Natural killer cell treated with Interleukin-12 subunit alpha and Interleukin-12 subunit beta and Interleukin-15 and Interleukin-18, amount 100 ng/mL, for 72 hours (primary cell): ENCODE measurements at regions not wholly inside any gene's neighbourhood (a gene's known extent, or its start where the extent isn't known, plus 50 kb on each side); places are given as distances from the start of the nearest gene placed in this dataset.
"Not testable (repeated sequence)": the region's sequence is repeated elsewhere in the genome, so short reads cannot be mapped to it uniquely, and the experiment has no call there.

Experiments used
- ATAC-seq, 2 donors: fragments of 150-1000 bp; cut with Tn5 transposase in 1 of 2; sonication (Bioruptor Pico), chemical (Tn5 transposase) in 1 of 2; 2 replicates each; pipeline ENCODE4 v1.10.0; 2021
- DNase-seq: peaks from one replicate; pipeline ENCODE4 v3.0.0; 2022; ENCODE audit warnings: low spot score
- H3K27ac Mint-ChIP-seq, 2 donors: 1 replicate in 1 of 2; 2 replicates in 1 of 2; pipeline ENCODE4 v1.8.0; 2022; ENCODE audit warnings: mixed read lengths in 2 of 2, mild to moderate bottlenecking in 1 of 2, moderate library complexity in 1 of 2
- H3K27me3 Mint-ChIP-seq, 2 donors: 1 replicate in 1 of 2; 2 replicates in 1 of 2; pipeline ENCODE4 v1.8.0; 2022; ENCODE audit warnings: mixed read lengths in 2 of 2
- H3K36me3 Mint-ChIP-seq: one replicate; pipeline ENCODE4 v1.8.0; 2022; ENCODE audit warnings: mixed read lengths
- H3K4me1 Mint-ChIP-seq, 2 donors: 1 replicate in 1 of 2; 2 replicates in 1 of 2; pipeline ENCODE4 v1.8.0; 2022; ENCODE audit warnings: low read depth in 2 of 2, mixed read lengths in 2 of 2, mild to moderate bottlenecking in 1 of 2
- H3K4me3 Mint-ChIP-seq: one replicate; pipeline ENCODE4 v1.8.0; 2022; ENCODE audit warnings: mixed read lengths
- H3K9me3 Mint-ChIP-seq: 2 replicates; pipeline ENCODE4 v1.8.0; 2022; ENCODE audit warnings: mixed read lengths

- H3K27me3 Mint-ChIP-seq = no peaks in the 10 kb centered on the region
- H3K27ac Mint-ChIP-seq = no peak overlapping the region
- H3K4me3 Mint-ChIP-seq = no peak overlapping the region
- H3K9me3 Mint-ChIP-seq = peaks cover 8% of the 10 kb centered on the region
- no peaks in the 10 kb centered on the region for H3K4me1 Mint-ChIP-seq
- H3K36me3 Mint-ChIP-seq = no peaks in the 10 kb centered on the region
- no peak for DNase-seq
- ATAC-seq = no peak
Measured at GRCh38 chr13:107812014-107812412, 403.3 kb downstream of the LIG4 start.

DNA sequence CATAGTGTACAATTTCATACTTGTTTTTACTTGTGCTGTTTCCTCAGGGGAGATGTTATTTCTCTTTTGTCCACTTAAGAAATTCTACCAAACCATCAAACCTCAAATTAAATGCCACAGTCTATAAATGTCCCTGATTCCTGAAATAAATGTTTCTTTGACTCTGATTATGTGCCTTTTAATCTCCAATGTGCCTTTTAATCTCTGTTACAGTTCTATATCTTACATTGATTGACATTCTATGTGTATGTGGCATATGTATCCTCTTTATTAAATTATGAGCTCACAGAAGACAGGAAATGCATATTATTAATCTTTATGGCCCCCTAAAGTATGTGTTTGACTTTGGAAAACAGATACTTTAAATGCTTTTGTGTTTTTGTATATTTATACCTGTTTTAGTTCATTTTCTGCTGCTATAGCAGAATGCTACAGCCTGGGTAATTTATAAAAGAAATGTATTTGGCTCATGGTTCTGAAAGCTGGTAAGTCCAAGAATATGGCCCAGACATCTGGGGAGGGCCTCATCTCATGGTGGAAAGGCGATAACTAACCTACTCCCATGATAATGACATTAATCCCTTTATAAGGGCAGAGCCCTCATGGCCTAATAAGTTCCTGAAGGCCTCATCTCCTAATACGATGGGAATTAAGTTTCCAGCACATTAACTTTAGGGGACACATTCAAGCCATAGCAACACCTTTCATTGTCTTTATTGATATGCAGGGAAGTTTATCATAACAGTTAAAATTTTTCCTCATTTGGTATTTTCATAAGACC lies 403.9 kb downstream of the LIG4 start:
- H3K9me3 Mint-ChIP-seq = peaks cover 8% of the 10 kb centered on the region
- H3K27me3 Mint-ChIP-seq = no peaks in the 10 kb centered on the region
- no peak overlapping the region for H3K4me3 Mint-ChIP-seq
- H3K4me1 Mint-ChIP-seq = no peaks in the 10 kb centered on the region
- H3K36me3 Mint-ChIP-seq = no peaks in the 10 kb centered on the region
- ATAC-seq = no peak
- DNase-seq = no peak
- no peak overlapping the region for H3K27ac Mint-ChIP-seq

DNA sequence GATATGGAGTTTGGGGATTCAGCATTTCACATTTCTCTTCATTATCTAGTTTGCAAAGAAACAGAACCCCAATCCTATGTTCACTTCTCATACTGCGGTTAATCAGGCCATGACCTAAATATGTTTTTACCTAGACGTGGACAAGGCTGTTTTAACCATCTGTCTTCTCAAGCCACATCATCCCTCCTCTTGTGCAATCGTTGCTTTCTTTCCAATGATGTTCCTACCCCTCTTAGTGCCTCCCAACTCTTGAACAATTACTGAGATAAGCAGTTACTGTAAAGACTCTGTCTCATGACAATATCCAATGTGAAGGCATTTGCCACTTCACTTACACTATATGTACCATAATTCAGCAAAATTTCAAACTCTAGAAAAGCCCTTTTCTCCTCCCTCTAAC lies 406.2 kb downstream of the LIG4 start:
- H3K4me1 Mint-ChIP-seq = no peaks in the 10 kb centered on the region
- peaks cover 3% of the 10 kb centered on the region for H3K9me3 Mint-ChIP-seq
- H3K36me3 Mint-ChIP-seq = no peaks in the 10 kb centered on the region
- DNase-seq (no peak), ATAC-seq (no peak)
- no peak overlapping the region for H3K4me3 Mint-ChIP-seq
- H3K27me3 Mint-ChIP-seq = no peaks in the 10 kb centered on the region
- no peak overlapping the region for H3K27ac Mint-ChIP-seq

- ATAC-seq (no peak), DNase-seq (no peak)
- peaks cover 5% of the 10 kb centered on the region for H3K9me3 Mint-ChIP-seq
- no peaks in the 10 kb centered on the region for H3K27me3 Mint-ChIP-seq
- H3K27ac Mint-ChIP-seq = no peak overlapping the region
- H3K4me3 Mint-ChIP-seq = no peak overlapping the region
- H3K36me3 Mint-ChIP-seq = no peaks in the 10 kb centered on the region
- no peaks in the 10 kb centered on the region for H3K4me1 Mint-ChIP-seq
Measured at GRCh38 chr13:107808389-107808788, 406.9 kb downstream of the LIG4 start.

DNA sequence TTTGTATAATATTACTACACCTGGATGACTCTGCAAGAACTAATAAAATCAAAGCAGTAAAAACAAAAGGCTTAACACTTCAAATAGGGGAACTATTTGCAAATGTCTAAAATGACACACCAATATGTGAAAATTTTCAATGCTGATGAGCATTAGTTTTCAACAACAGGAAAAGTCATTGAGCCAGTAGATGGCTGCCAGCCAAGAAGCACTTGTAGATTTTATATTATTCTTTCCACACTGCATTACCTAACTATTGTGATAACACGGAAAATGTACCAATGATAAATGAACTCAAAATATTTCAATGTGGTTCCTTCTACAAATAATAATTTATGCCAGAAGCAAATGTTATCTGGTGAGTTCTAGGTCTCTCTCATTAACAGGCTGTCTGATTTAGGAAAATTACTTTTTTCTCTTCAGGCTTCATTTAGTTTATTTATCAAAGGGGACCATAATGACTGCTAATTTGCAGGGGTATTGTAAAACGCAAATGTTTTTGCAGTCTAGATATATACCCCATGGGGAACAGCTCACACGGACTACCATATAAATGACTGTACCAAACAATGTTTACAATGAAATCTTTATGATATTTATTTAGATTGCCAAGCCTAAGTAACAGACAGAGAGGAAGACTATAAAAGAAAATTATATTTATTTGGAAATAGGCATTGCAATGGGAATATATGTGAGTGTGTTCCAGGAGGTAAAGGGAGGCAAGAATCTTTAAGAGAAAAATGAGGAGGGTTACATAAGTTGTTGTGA lies 407.8 kb downstream of the LIG4 start:
- no peak overlapping the region for H3K4me3 Mint-ChIP-seq
- H3K27me3 Mint-ChIP-seq = no peaks in the 10 kb centered on the region
- H3K4me1 Mint-ChIP-seq = no peaks in the 10 kb centered on the region
- no peak overlapping the region for H3K27ac Mint-ChIP-seq
- H3K9me3 Mint-ChIP-seq = peaks cover 5% of the 10 kb centered on the region
- DNase-seq = no peak
- ATAC-seq = no peak
- H3K36me3 Mint-ChIP-seq = no peaks in the 10 kb centered on the region

- ATAC-seq (no peak), DNase-seq (no peak)
- no peak overlapping the region for H3K4me3 Mint-ChIP-seq
- H3K27me3 Mint-ChIP-seq = no peaks in the 10 kb centered on the region
- H3K36me3 Mint-ChIP-seq = no peaks in the 10 kb centered on the region
- H3K27ac Mint-ChIP-seq = no peak overlapping the region
- H3K4me1 Mint-ChIP-seq = no peaks in the 10 kb centered on the region
- H3K9me3 Mint-ChIP-seq = peaks cover 5% of the 10 kb centered on the region
Measured at GRCh38 chr13:107806726-107807125, 408.6 kb downstream of the LIG4 start.

GRCh38 chr13:107803822-107804495 lies 411.4 kb downstream of the LIG4 start:
- no peaks in the 10 kb centered on the region for H3K36me3 Mint-ChIP-seq
- H3K27ac Mint-ChIP-seq = no peak overlapping the region
- DNase-seq = no peak

DNA sequence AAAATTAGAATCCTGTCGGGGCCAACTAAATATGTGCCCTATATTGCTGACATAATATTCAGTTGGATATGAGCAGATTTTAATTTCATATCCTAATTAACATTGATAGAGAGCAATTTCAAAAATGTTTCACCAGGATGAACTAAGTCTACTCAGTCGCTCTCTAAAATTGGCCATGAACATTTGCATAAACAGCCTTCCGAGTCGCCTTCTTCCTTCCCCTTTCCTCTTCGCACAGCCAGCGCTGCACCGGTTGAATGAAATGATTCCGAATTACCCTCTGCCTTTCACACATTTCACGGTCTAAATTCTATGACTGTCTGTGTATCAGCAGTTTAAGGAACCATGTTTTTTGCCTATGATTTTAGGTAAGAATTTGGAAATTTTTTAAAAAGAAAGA lies 413.7 kb downstream of the LIG4 start:
- H3K27me3 Mint-ChIP-seq = no peaks in the 10 kb centered on the region
- H3K4me1 Mint-ChIP-seq = no peaks in the 10 kb centered on the region
- no peaks in the 10 kb centered on the region for H3K36me3 Mint-ChIP-seq
- no peak overlapping the region for H3K27ac Mint-ChIP-seq
- DNase-seq (no peak), ATAC-seq (no peak)
- H3K4me3 Mint-ChIP-seq = no peak overlapping the region
- peaks cover 9% of the 10 kb centered on the region for H3K9me3 Mint-ChIP-seq

More at GRCh38 chr13:107803822-107804495, 411.4 kb downstream of the LIG4 start:
- H3K27me3 Mint-ChIP-seq = no peaks in the 10 kb centered on the region
- no peaks in the 10 kb centered on the region for H3K4me1 Mint-ChIP-seq
- no peak for ATAC-seq
- H3K4me3 Mint-ChIP-seq = no peak overlapping the region
- H3K9me3 Mint-ChIP-seq = peaks cover 5% of the 10 kb centered on the region

- Mint-ChIP-seq H3K36me3 (no peaks in the 10 kb centered on the region), H3K4me1 (no peaks in the 10 kb centered on the region), H3K27ac (no peak overlapping the region), H3K27me3 (no peaks in the 10 kb centered on the region), H3K9me3 (peaks cover 8% of the 10 kb centered on the region), H3K4me3 (no peak overlapping the region)
- ATAC-seq (no peak), DNase-seq (no peak)
Measured at GRCh38 chr13:107799001-107799400, 416.3 kb downstream of the LIG4 start.

- Mint-ChIP-seq H3K9me3 (peaks cover 10% of the 10 kb centered on the region), H3K27ac (no peak overlapping the region), H3K4me3 (no peak overlapping the region), H3K4me1 (no peaks in the 10 kb centered on the region), H3K36me3 (peaks cover 6% of the 10 kb centered on the region), H3K27me3 (no peaks in the 10 kb centered on the region)
- DNase-seq = no peak
- no peak for ATAC-seq
Measured at GRCh38 chr13:107790397-107790796, 424.9 kb downstream of the LIG4 start.

GRCh38 chr13:107788464-107789165 lies 426.7 kb downstream of the LIG4 start:
- Mint-ChIP-seq H3K4me1 (no peaks in the 10 kb centered on the region), H3K4me3 (no peak overlapping the region), H3K27me3 (no peaks in the 10 kb centered on the region), H3K9me3 (peaks cover 13% of the 10 kb centered on the region), H3K27ac (no peak overlapping the region), H3K36me3 (peaks cover 6% of the 10 kb centered on the region)
- ATAC-seq = no peak
- DNase-seq = no peak

- H3K4me3 Mint-ChIP-seq, H3K4me1 Mint-ChIP-seq, DNase-seq, H3K36me3 Mint-ChIP-seq, H3K27ac Mint-ChIP-seq, ATAC-seq, H3K27me3 Mint-ChIP-seq: not testable (repeated sequence)
- H3K9me3 Mint-ChIP-seq = peaks cover 17% of the 10 kb centered on the region
Measured at GRCh38 chr13:107782646-107783045, 432.7 kb downstream of the LIG4 start.

- H3K27ac Mint-ChIP-seq = no peak overlapping the region
- H3K4me3 Mint-ChIP-seq = no peak overlapping the region
- ATAC-seq = no peak
- H3K27me3 Mint-ChIP-seq = no peaks in the 10 kb centered on the region
- no peak for DNase-seq
- peaks cover 18% of the 10 kb centered on the region for H3K9me3 Mint-ChIP-seq
- H3K36me3 Mint-ChIP-seq = no peaks in the 10 kb centered on the region
- H3K4me1 Mint-ChIP-seq = no peaks in the 10 kb centered on the region
Measured at GRCh38 chr13:107778094-107778493, 437.2 kb downstream of the LIG4 start.
